ENCODE measurements at regions not wholly inside any gene's neighbourhood (a gene's known extent, or its start where the extent isn't known, plus 50 kb on each side); places are given as distances from the start of the nearest gene placed in this dataset.
"Not testable (repeated sequence)": the region's sequence is repeated elsewhere in the genome, so short reads cannot be mapped to it uniquely, and the experiment has no call there.

GRCh38 chr1:221527886-221528624 is 213.8 kb downstream of the DUSP10 start:
- no peak for DNase-seq (ENCODE audit: low read depth)

DNA sequence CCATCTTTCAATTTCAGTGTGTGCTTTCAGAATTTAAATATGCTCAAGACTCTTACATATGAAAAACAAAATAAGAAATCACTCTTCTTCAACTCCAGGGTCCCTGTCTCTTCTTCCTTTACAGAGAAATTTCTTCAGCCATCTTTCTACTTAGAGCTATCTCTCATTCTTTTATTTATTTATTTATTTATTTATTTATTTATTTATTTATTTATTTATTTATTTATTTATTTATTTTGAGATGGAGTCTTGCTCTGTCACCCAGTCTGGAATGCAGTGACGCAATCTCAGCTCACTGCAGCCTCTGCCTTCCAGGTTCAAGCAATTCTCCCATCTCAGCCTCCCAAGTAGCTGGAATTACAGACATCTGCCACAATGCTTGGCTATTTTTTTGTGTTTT is 211.7 kb downstream of the DUSP10 start:
- DNase-seq (ENCODE audit: low read depth), result not testable (repeated sequence)

DNA sequence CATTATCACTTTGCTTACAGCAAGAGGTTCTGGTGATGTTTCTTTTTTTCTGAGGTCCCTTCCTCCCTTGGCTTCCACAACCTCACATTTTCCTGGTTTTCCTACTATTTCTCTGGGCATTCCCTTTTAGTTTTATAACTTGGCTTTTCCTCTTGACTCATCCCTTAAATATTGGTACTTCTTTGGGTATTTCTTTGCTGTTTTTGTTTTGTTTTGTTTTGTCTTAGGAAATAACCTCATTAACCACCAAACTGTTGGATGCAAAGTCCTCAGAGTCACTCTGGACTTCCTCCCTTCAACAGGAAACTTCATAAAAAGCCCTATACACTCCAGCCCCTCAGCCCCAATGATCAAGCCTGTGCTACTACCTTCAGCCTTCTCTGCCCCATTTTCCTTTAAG is 211.1 kb downstream of the DUSP10 start:
- DNase-seq (ENCODE audit: low read depth), result no peak

GRCh38 chr1:221532071-221532773 is 209.7 kb downstream of the DUSP10 start:
- DNase-seq (ENCODE audit: low read depth), result no peak

GRCh38 chr1:221541296-221541695 is 200.6 kb downstream of the DUSP10 start:
- DNase-seq (ENCODE audit: low read depth), result no peak

DNA sequence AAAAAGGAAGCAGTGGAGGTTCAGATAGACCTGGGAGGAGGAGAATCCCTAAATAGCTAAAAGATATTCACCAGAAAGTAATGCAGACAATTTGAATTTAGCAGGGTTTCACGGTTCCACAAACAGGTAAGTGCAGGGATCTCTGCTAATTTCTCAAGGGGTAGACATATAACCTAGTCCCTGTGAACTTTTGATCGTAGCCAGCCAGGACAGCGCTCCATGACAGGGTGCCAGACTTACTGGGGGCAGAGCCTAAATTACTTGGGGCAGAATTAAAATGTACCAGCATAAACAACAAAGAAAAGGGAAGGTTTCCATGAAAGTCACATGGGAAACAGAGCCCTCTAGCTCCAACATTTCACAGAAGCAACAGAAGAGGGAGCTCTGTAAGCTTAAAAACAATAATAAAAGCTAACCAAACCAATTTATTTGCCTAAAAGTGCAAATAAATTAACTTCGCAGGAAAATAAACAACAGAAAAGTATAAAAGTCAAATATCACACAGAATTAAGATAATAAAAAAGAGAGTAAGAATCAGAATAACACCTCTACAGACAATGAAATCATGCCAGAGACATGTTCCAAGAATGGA is 198.3 kb downstream of the DUSP10 start:
- DNase-seq (ENCODE audit: low read depth), result no peak

DNA sequence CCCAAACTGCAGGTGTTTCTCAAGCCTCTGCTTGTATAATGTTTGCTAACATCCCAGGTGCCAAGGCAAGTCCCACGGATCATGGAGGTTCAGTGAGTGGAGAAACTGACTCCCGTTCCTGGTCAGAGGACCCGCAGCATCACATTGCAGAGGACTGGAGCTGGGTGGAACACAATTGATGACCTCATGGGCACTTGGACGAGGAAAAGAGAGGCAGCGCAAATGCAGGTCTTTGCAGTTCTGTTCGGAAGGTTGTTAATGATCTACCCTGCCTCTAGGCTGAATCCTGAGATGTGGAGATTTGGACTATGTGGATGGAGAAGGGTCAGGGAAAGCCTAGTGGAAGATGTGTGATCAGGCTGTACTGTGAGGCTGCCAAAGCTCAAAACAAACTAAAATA is 192.9 kb downstream of the DUSP10 start:
- DNase-seq (ENCODE audit: low read depth), result no peak

- no peak for DNase-seq (ENCODE audit: low read depth)
Observed at GRCh38 chr1:221549815-221550214, 192.1 kb downstream of the DUSP10 start.

GRCh38 chr1:221552792-221553191 is 189.1 kb downstream of the DUSP10 start:
- not testable (repeated sequence) for DNase-seq (ENCODE audit: low read depth)

DNA sequence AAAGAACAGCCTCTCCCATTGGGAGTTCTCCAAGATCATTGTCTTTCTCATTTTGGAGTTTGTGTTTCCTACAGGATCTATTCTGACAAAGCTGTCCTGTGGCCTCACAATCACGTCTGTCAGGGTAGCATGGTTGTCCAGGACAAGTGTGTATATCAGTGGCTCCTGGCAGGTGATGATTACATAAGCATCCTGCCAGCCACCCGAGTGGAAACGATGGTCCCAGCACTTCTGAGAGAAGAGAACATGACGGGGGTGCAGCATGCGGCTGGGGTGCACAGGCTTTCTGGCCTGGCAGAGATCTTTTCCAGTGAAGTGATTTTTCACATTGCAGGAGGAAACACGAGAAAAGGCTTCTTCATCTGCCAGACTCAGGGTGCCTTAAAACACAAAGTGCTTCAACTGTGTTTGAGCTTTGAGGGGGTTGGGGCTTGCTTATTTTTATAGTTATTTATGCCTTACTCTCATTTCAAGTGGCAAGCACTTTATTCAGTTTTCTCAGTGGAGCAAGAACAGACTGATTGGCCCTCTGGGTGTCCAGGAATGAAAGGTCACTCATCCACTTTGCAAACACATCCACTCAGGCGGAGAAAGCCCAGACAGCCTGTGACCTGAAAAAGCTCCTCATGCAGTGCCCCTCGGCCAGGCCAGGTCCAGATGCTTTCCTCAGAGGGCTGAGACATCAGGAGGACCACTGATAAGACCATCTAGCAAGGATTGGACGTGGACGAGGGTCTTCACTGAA is 186.0 kb downstream of the DUSP10 start:
- no peak for DNase-seq (ENCODE audit: low read depth)

- DNase-seq (ENCODE audit: low read depth), result no peak
Observed at GRCh38 chr1:221556435-221556834, 185.5 kb downstream of the DUSP10 start.

GRCh38 chr1:221557013-221557412 is 184.9 kb downstream of the DUSP10 start:
- no peak for DNase-seq (ENCODE audit: low read depth)

- DNase-seq (ENCODE audit: low read depth), result no peak
Observed at GRCh38 chr1:221558396-221558795, 183.5 kb downstream of the DUSP10 start.

DNA sequence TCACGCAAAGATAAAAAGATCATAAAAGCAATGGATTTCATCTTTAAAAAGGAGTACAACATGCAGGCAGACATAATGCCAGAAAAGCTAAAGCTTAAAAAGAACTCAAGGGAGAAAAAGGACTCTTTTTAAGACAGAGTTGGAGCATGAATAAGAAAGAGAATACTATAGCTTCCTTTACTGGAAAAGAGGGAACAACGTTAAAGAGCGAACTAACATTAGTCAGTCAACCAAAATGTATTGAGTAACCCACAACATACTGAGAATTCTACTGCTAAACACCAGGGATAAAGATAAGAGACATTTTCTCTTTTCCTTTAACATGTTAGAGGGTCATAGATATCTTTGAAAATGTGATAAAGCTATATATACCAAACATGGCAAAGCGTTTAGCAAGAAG is 182.0 kb downstream of the DUSP10 start:
- no peak for DNase-seq (ENCODE audit: low read depth)

GRCh38 chr1:221562542-221563475 is 179.1 kb downstream of the DUSP10 start:
- DNase-seq (ENCODE audit: low read depth), result no peak

DNA sequence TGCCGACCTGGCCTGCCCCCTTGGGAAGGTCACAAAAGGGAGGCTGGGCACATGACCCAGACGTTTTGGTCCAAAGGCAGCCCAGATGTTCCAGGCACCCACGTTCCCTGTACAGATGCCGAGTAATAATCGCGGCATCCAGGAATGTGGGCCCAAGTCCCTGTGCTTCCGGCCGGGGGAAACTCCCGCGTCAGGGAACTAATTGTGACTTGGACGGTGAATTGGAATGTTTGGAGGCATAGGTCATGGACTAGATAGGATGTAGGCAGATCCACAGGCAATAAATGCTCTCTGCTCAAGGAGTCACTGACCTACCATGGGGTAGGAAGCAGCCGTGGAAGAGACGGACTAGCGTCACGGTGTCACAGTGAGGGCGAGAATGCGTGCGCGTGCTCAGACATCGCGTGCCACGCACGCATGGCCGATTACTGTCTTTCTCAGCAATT is 178.4 kb downstream of the DUSP10 start:
- DNase-seq (ENCODE audit: low read depth), result no peak

- no peak for DNase-seq (ENCODE audit: low read depth)
Observed at GRCh38 chr1:221564891-221565290, 177.0 kb downstream of the DUSP10 start.

DNA sequence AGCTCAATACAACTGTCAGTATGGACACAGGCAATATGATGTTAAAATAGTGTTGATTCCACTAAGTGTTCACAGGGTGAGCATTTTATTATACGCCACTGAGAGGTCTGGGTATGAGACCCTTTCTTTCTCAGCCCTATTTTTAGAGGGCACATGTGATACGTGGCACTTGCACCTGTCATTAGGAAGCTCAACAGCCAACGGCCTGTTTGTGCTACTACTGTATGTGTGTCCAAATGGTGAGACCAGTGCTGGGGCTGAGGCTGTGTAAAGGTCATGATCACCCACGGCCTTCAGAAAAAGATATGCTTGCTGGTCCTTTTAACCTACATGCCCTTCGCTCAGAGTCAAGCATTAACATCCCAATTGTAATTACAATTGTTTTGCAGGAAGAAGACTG is 176.2 kb downstream of the DUSP10 start:
- DNase-seq (ENCODE audit: low read depth), result no peak

DNA sequence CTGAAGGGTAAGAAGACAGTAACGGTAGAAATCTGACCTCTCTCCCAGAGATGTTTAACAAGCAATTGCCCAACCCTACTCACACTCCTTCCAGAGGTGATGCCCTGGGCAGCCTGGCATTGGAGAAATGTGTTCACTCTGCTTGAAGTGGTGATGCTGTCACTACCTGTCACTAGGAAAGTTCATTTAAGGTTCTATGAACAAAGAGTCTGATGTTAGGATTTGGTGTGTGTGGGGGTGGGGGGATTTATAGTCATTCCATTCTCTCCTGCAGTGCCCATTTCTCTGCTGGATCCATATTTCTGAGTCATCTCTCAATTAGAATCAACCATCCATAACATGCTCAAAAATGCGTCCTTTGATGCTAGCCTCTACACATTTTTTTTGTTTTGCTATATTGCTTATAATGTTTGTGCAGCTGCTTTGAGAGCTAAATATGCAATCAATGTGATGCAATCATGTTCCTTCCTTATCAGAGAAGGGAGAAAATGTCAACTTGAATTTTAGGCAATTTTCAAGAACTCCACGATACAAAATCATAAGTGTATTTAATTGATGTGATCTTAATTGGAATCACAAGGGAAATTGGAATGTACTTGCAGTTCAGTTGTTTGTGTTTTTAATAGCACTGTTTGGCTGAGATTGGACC is 173.9 kb downstream of the DUSP10 start:
- DNase-seq (ENCODE audit: low read depth), result no peak

DNA sequence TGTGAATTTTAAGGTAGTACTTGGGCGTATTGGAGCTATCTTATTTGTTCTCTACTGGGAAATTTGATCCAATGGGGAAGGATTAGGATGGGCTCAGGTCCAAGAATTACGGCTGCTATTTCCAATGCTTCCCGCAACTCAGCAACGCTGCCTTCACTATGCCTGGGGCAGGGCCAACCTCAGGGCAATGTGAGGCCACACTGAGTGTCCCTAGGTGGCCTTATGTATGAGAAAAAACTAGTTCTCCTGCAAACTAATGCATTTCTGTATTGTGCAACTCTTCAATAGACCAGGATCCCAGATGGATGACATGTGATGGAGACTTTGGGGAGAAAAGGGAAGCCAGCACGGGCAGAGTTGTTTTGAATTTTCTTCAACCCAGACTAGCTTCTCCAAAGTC is 168.1 kb downstream of the DUSP10 start:
- no peak for DNase-seq (ENCODE audit: low read depth)

DNA sequence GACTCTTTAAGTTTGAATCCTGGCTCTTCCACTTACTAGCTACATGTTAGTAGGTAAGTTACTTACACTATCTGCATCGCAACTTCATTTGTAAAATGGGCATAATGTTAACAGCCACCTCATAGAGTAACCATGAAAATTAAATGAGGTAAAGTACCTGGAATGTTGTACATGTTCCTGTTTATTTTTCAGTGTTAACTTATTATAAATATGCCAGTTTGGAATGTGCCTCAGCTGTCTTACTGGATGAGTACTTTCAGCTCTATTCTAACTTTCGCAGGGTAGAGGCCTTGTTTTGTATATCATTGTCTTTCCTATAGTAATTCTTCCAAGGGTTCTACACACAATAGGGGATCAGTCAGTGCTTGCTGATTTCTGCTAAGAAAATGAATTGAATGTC is 167.4 kb downstream of the DUSP10 start:
- no peak for DNase-seq (ENCODE audit: low read depth)
